Neural cell (in vitro differentiated cells): ENCODE measurements at regions not wholly inside any gene's neighbourhood (a gene's known extent, or its start where the extent isn't known, plus 50 kb on each side); places are given as distances from the start of the nearest gene placed in this dataset.
A peak's percentile ranks its signal among the peaks of the same experiment; 100 is the strongest.

Experiments
- H2AFZ ChIP-seq: fragments of 200-600, 300-800 bp; sonication (generic), shearing (Covaris generic); 2 replicates; pipeline ENCODE4 v1.6.0; 2014; ENCODE audit warnings: low read depth, mild to moderate bottlenecking, antibody characterized with exemption, low read length, moderate library complexity
- H3F3A ChIP-seq: fragments of 200-600 bp; shearing (Covaris generic); 2 replicates; pipeline ENCODE4 v1.6.1; 2016; ENCODE audit warnings: mild to moderate bottlenecking, moderate library complexity, mixed read lengths, antibody characterized with exemption, low read length; ENCODE audit not compliant: insufficient read depth, poor library complexity, severe bottlenecking
- H3K27ac ChIP-seq: fragments of 200-600, 300-800 bp; sonication (generic), shearing (Covaris generic); 2 replicates; pipeline ENCODE4 v1.5.1; 2014; ENCODE audit warnings: mild to moderate bottlenecking, low read length, moderate library complexity
- H3K27me3 ChIP-seq: fragments of 300-800, 200-600 bp; sonication (generic), shearing (Covaris generic); 2 replicates; pipeline ENCODE4 v1.6.0; 2014; ENCODE audit warnings: mild to moderate bottlenecking, low read depth, low read length, moderate library complexity; ENCODE audit not compliant: insufficient read depth
- H3K36me3 ChIP-seq: fragments of 300-800, 200-600 bp; sonication (generic), shearing (Covaris generic); 2 replicates; pipeline ENCODE4 v1.5.1; 2014; ENCODE audit warnings: mild to moderate bottlenecking, antibody characterized with exemption, low read length, moderate library complexity; ENCODE audit not compliant: insufficient read depth
- H3K4me2 ChIP-seq: fragments of 300-800, 200-600 bp; sonication (generic), shearing (Covaris generic); 2 replicates; pipeline ENCODE4 v1.6.0; 2014; ENCODE audit warnings: mild to moderate bottlenecking, low read length
- H3K4me3 ChIP-seq: fragments of 300-800, 200-600 bp; sonication (generic), shearing (Covaris generic); 2 replicates; pipeline ENCODE4 v1.5.1; 2014; ENCODE audit warnings: mild to moderate bottlenecking, low read length, moderate library complexity
- H3K79me2 ChIP-seq: fragments of 200-600 bp; shearing (Covaris generic); replicated peaks from 2 replicates; pipeline ENCODE4 v1.6.0; 2014; ENCODE audit warnings: mild to moderate bottlenecking, low read length, moderate library complexity; ENCODE audit not compliant: insufficient read depth
- H3K9ac ChIP-seq: fragments of 300-800, 200-600 bp; sonication (generic), shearing (Covaris generic); 2 replicates; pipeline ENCODE4 v1.6.1; 2016; ENCODE audit warnings: mild to moderate bottlenecking, low read length, mixed read lengths
- H3K9me2 ChIP-seq: fragments of 200-600 bp; shearing (Covaris generic); 2 replicates; pipeline ENCODE4 v1.6.1; 2016; ENCODE audit warnings: mild to moderate bottlenecking, low read length, mixed read lengths; ENCODE audit not compliant: insufficient read depth
- H3K9me3 ChIP-seq: fragments of 200-600, 300-800 bp; sonication (generic), shearing (Covaris generic); 2 replicates; pipeline ENCODE4 v1.6.1; 2016; ENCODE audit warnings: mild to moderate bottlenecking, mixed run types, low read length, moderate library complexity, mixed read lengths
- H4K20me1 ChIP-seq: fragments of 200-600 bp; shearing (Covaris generic); 2 replicates; pipeline ENCODE4 v1.6.1; 2016; ENCODE audit warnings: mild to moderate bottlenecking, mixed run types; ENCODE audit not compliant: insufficient read depth
- CTCF ChIP-seq: fragments of 450-650 bp; IDR thresholded peaks from 2 replicates; pipeline ENCODE4 v1.5.1; 2014; ENCODE audit warnings: antibody characterized with exemption, mild to moderate bottlenecking, moderate library complexity; ENCODE audit not compliant: poor library complexity, severe bottlenecking
- EP300 ChIP-seq: fragments of 450-650 bp; conservative IDR thresholded peaks from 2 replicates; pipeline ENCODE4 v1.6.1; 2014; ENCODE audit warnings: antibody characterized with exemption, mild to moderate bottlenecking, moderate library complexity; ENCODE audit not compliant: poor library complexity, severe bottlenecking
- EZH2 ChIP-seq: fragments of 200-600, 300-800 bp; shearing (Covaris generic), sonication (generic); IDR thresholded peaks from 2 replicates; pipeline ENCODE4 v1.6.1; 2014; ENCODE audit warnings: antibody characterized with exemption, low read length, borderline replicate concordance, mild to moderate bottlenecking; ENCODE audit not compliant: insufficient read depth, poor library complexity, severe bottlenecking
- MXI1 ChIP-seq: fragments of 450-650 bp; conservative IDR thresholded peaks from 2 replicates; pipeline ENCODE4 v1.6.1; 2014; ENCODE audit warnings: antibody characterized with exemption, mild to moderate bottlenecking; ENCODE audit not compliant: poor library complexity, severe bottlenecking
- POLR2AphosphoS5 ChIP-seq: IDR thresholded peaks from 2 replicates; pipeline ENCODE4 v1.6.1; 2012
- RAD21 ChIP-seq: fragments of 450-650 bp; conservative IDR thresholded peaks from 2 replicates; pipeline ENCODE4 v1.6.1; 2014; ENCODE audit warnings: antibody characterized with exemption, mild to moderate bottlenecking, moderate library complexity
- REST ChIP-seq: IDR thresholded peaks from 2 replicates; pipeline ENCODE4 v1.6.1; 2012; ENCODE audit warnings: borderline replicate concordance
- SMC3 ChIP-seq: fragments of 450-650 bp; conservative IDR thresholded peaks from 2 replicates; pipeline ENCODE4 v1.6.1; 2014; ENCODE audit warnings: antibody characterized with exemption, mild to moderate bottlenecking, moderate library complexity; ENCODE audit not compliant: poor library complexity
- TAF1 ChIP-seq: IDR thresholded peaks from 2 replicates; pipeline ENCODE4 v1.6.1; 2012; ENCODE audit warnings: low read depth

GRCh38 chr5:54844905-54845566 lies 140.4 kb downstream of the ESM1 start:
- H3K9me2 ChIP-seq, result no peaks in the 10 kb centered on the region
- no peaks in the 10 kb centered on the region for H3K27me3 ChIP-seq
- H4K20me1 ChIP-seq, result no peaks in the 10 kb centered on the region
- H3F3A ChIP-seq, result no peaks in the 10 kb centered on the region
- no peaks in the 10 kb centered on the region for H3K9me3 ChIP-seq
- no peak overlapping the region for H3K27ac ChIP-seq
- TF ChIP-seq POLR2AphosphoS5, result no peak
- TF ChIP-seq EZH2, result no peak
- TF ChIP-seq MXI1, result no peak
- peak; percentile 89 for TF ChIP-seq SMC3
- TF ChIP-seq REST, result no peak
- TF ChIP-seq EP300, result no peak
- no peak for TF ChIP-seq TAF1
- TF ChIP-seq CTCF, result peak; percentile 76
- TF ChIP-seq RAD21, result peak; percentile 79
- H3K79me2 ChIP-seq, result no peaks in the 10 kb centered on the region
- H3K36me3 ChIP-seq, result no peaks in the 10 kb centered on the region
- no peak overlapping the region for H3K9ac ChIP-seq
- H3K4me3 ChIP-seq, result no peak overlapping the region
- H2AFZ ChIP-seq, result no peak overlapping the region
- no peak overlapping the region for H3K4me2 ChIP-seq

- no peak overlapping the region for H3K4me3 ChIP-seq
- no peaks in the 10 kb centered on the region for H3K79me2 ChIP-seq
- no peaks in the 10 kb centered on the region for H3K36me3 ChIP-seq
- no peaks in the 10 kb centered on the region for H4K20me1 ChIP-seq
- no peak for TF ChIP-seq REST
- TF ChIP-seq TAF1, result no peak
- no peak for TF ChIP-seq SMC3
- no peak for TF ChIP-seq POLR2AphosphoS5
- TF ChIP-seq RAD21, result no peak
- no peak for TF ChIP-seq EP300
- no peak for TF ChIP-seq CTCF
- TF ChIP-seq EZH2, result no peak
- TF ChIP-seq MXI1, result no peak
- no peaks in the 10 kb centered on the region for H3K9me3 ChIP-seq
- no peak overlapping the region for H3K9ac ChIP-seq
- H3K4me2 ChIP-seq, result no peak overlapping the region
- no peaks in the 10 kb centered on the region for H3K9me2 ChIP-seq
- H3K27ac ChIP-seq, result no peak overlapping the region
- H3F3A ChIP-seq, result peaks cover 4% of the 10 kb centered on the region
- no peak overlapping the region for H2AFZ ChIP-seq
- no peaks in the 10 kb centered on the region for H3K27me3 ChIP-seq
These were observed 141.1 kb downstream of the ESM1 start for GRCh38 chr5:54844266-54844665.
